ENCODE measurements at regions not wholly inside any gene's neighbourhood (a gene's known extent, or its start where the extent isn't known, plus 50 kb on each side); places are given as distances from the start of the nearest gene placed in this dataset.

DNA sequence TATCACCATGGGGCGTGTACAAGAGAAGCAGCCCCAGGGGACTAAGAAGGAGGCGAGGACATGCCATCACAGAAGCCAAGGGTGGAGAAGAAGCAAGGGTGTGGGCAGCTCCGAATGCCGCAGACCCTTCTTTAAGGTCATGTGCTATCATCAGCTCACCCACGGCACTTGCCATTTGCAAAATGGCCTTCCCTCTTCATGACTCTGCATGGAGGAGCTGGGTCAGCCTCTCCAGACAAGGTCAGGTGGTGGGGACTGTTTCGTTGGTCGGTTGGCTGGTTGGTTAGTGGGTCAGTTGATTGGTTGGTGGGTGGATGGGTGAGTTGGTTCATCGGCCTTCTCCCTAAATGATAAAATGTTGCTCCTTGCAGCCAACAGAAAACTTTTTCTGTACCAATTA, 622.5 kb downstream of the TBC1D22A start:
- H3K79me1 ChIP-seq (ENCODE audit: low read depth in 1 of 2, low read length in 2 of 2), result no peaks in the 10 kb centered on the region
- no peak overlapping the region for H2BK20ac ChIP-seq (ENCODE audit: low read depth, low read length)
- BruUV-seq (replicated peaks), result no TSS peak
- no peaks in the 10 kb centered on the region for H3K4me1 ChIP-seq (ENCODE audit: control insufficient read depth, insufficient read depth, low read length)
- H4K5ac ChIP-seq (ENCODE audit: low read depth, low read length), result no peak overlapping the region
- H3K9me3 ChIP-seq (ENCODE audit: control insufficient read depth, insufficient read depth, low read length), result peaks cover 10% of the 10 kb centered on the region; the same call in 1 of the 2 replicates
- H2AK5ac ChIP-seq (ENCODE audit: low read depth, low read length), result no peak overlapping the region
- H2AFZ ChIP-seq (replicated peaks; ENCODE audit: low read length, poor library complexity), result no peak overlapping the region
- no peak overlapping the region for H3K4me2 ChIP-seq (ENCODE audit: low read depth, low read length)
- no peak for TF ChIP-seq ELK1 (IDR thresholded peaks at IDR 0.05; ENCODE audit: borderline replicate concordance, low read depth, low read length)
- TF ChIP-seq USF2 (IDR thresholded peaks at IDR 0.05; ENCODE audit: low read depth, low read length), result no peak
- no peak for TF ChIP-seq CHD1 (IDR thresholded peaks at IDR 0.05; ENCODE audit: low read depth, low read length)
- no peak for TF ChIP-seq FOS (IDR thresholded peaks at IDR 0.05; ENCODE audit: low read depth, low read length)
- no peak for TF ChIP-seq MAFK (IDR thresholded peaks at IDR 0.05; ENCODE audit: low read depth, low read length)
- no peak for TF ChIP-seq RAD21 (IDR thresholded peaks at IDR 0.05; ENCODE audit: low read length)
- TF ChIP-seq MXI1 (IDR thresholded peaks at IDR 0.05; ENCODE audit: borderline replicate concordance, low read depth, low read length), result no peak
- TF ChIP-seq RCOR1 (IDR thresholded peaks at IDR 0.05; ENCODE audit: insufficient replicate concordance, low read length), result no peak
- TF ChIP-seq BHLHE40 (IDR thresholded peaks at IDR 0.05; ENCODE audit: low read depth, low read length), result no peak
- TF ChIP-seq MAZ (IDR thresholded peaks at IDR 0.05; ENCODE audit: borderline replicate concordance, low read depth, low read length), result no peak
- TF ChIP-seq, protein P1, sequence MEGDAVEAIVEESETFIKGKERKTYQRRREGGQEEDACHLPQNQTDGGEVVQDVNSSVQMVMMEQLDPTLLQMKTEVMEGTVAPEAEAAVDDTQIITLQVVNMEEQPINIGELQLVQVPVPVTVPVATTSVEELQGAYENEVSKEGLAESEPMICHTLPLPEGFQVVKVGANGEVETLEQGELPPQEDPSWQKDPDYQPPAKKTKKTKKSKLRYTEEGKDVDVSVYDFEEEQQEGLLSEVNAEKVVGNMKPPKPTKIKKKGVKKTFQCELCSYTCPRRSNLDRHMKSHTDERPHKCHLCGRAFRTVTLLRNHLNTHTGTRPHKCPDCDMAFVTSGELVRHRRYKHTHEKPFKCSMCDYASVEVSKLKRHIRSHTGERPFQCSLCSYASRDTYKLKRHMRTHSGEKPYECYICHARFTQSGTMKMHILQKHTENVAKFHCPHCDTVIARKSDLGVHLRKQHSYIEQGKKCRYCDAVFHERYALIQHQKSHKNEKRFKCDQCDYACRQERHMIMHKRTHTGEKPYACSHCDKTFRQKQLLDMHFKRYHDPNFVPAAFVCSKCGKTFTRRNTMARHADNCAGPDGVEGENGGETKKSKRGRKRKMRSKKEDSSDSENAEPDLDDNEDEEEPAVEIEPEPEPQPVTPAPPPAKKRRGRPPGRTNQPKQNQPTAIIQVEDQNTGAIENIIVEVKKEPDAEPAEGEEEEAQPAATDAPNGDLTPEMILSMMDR (conservative IDR thresholded peaks at IDR 0.05; ENCODE audit: low read depth, low read length), result no peak
- no peak for TF ChIP-seq POLR2A (IDR thresholded peaks at IDR 0.05; ENCODE audit: low read depth, low read length)
- TF ChIP-seq SMC3 (IDR thresholded peaks at IDR 0.05; ENCODE audit: low read depth, low read length), result no peak
- no peak for TF ChIP-seq CEBPB (IDR thresholded peaks at IDR 0.05; ENCODE audit: low read depth, low read length)
- no peak for TF ChIP-seq RFX5 (IDR thresholded peaks at IDR 0.05; ENCODE audit: low read depth, low read length)
- TF ChIP-seq NFE2L2 (IDR thresholded peaks at IDR 0.05; ENCODE audit: low read depth, low read length), result no peak
- ATAC-seq (ENCODE audit: low read depth), result no peak
- H2BK15ac ChIP-seq (ENCODE audit: low read depth, low read length), result no peak overlapping the region
- H3K36me3 ChIP-seq (ENCODE audit: control insufficient read depth, insufficient read depth, low read length), result no peaks in the 10 kb centered on the region
- H4K20me1 ChIP-seq (ENCODE audit: insufficient read depth, low read length), result no peaks in the 10 kb centered on the region
- no peaks in the 10 kb centered on the region for H3K27me3 ChIP-seq (ENCODE audit: control insufficient read depth, insufficient read depth, low read length)
- no peak overlapping the region for H3K4me3 ChIP-seq (ENCODE audit: insufficient read depth, low read depth, low read length)
- ChIA-PET CTCF (no interaction called here), POLR2A (ENCODE audit: unreplicated experiment) (no interaction called here)
- WGBS, 2 experiments (ENCODE audit: extremely low coverage in 2 of 2, insufficient read length in 1 of 2), result no CpG with 5 or more reads among the region's 8 CpGs
- H3K14ac ChIP-seq (replicated peaks; ENCODE audit: low read depth, low read length), result no peak overlapping the region
- no peak overlapping the region for H3K4ac ChIP-seq (ENCODE audit: low read depth, low read length)
- in situ Hi-C loops (cut with MboI; ENCODE audit: low sequenced_read_pairs), result no loop called here
- no peak overlapping the region for H3K56ac ChIP-seq (ENCODE audit: extremely low read depth, insufficient read depth, low read length)
- no peak overlapping the region for H3K18ac ChIP-seq (ENCODE audit: low read depth, low read length)
- no peak overlapping the region for H4K8ac ChIP-seq (ENCODE audit: low read depth in 2 of 2, low read length in 2 of 2)
- H3K27ac ChIP-seq (ENCODE audit: insufficient read depth, low read length), result no peak overlapping the region
- no peak overlapping the region for H3K23ac ChIP-seq (ENCODE audit: low read depth, low read length)
- no peak overlapping the region for H2BK5ac ChIP-seq (ENCODE audit: low read depth, low read length, poor library complexity, severe bottlenecking)
- no peak overlapping the region for H3K9ac ChIP-seq (ENCODE audit: low read depth, low read length)
- no peak for DNase-seq
- no peak overlapping the region for H2BK120ac ChIP-seq (ENCODE audit: low read depth, low read length)
- no peaks in the 10 kb centered on the region for H3K9me1 ChIP-seq (ENCODE audit: insufficient read depth, low read length)
- no peak overlapping the region for H2AK9ac ChIP-seq (replicated peaks; ENCODE audit: low read depth, low read length, poor library complexity)
- dilution Hi-C loops (cut with HindIII; ENCODE audit: low sequenced_read_pairs, unreplicated experiment), result no loop called here
- intact Hi-C loops (cut with micrococcal nuclease), result no loop called here
- H4K91ac ChIP-seq (ENCODE audit: insufficient read depth, low read depth, low read length), result no peak overlapping the region

Measured in IMR-90 (cell line).